Activated T-helper 9 cell treated with anti-CD3 and anti-CD28 coated beads, Interleukin-2, amount 50 U/mL, for 16 hours (primary cell): ENCODE measurements at regions not wholly inside any gene's neighbourhood (a gene's known extent, or its start where the extent isn't known, plus 50 kb on each side); places are given as distances from the start of the nearest gene placed in this dataset.
"Not testable (repeated sequence)": the region's sequence is repeated elsewhere in the genome, so short reads cannot be mapped to it uniquely, and the experiment has no call there.

Experiments
- DNase-seq: peaks from one replicate; pipeline ENCODE4 v3.0.0-alpha.2; 2020; ENCODE audit warnings: low read depth

- DNase-seq, result no peak
Measured at GRCh38 chr12:91885851-91886731, 259.6 kb downstream of the BTG1 start.

- DNase-seq, result no peak
Measured at GRCh38 chr12:91884230-91884629, 261.4 kb downstream of the BTG1 start.

GRCh38 chr12:91883811-91884210, 261.8 kb downstream of the BTG1 start:
- no peak for DNase-seq

- DNase-seq, result no peak
Measured at GRCh38 chr12:91882910-91883309, 262.7 kb downstream of the BTG1 start.

- DNase-seq, result no peak
Measured at GRCh38 chr12:91880528-91880927, 265.1 kb downstream of the BTG1 start.

DNA sequence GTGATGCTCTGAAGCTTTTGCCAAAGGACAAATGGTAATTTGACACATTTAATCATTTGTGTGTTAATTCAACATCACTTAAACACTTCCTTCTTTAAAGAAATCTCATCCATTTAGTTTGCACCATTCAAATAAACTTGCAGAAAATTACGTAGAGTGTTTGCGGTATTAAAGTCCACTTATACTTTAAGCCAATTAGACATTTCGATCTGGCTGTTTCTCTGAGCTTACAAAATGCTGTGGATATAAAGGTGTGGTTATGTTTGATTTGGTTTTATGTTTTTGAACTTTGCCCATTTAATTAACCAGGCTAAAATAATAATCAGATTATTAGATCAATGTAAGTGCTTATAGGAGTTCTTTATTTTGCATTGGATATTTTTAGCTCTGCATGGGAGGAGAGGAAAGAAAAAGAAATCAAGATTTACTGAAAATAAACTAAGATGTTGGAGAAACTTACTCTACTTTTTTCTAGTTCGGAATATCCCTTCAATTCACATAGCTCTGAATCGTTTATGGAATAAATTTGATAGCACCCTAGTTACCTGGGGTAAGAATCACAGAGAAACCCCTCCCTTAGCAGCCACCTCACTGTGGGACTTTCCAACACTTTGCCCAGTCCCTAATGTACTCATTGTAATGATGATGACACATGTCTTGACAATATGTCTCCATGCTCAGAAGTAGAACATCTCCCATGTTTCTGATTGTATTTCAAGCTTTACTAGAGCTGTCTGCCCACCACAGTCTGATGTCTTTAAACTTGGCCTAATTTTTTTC, 268.0 kb downstream of the BTG1 start:
- peak; percentile 33 for DNase-seq

DNA sequence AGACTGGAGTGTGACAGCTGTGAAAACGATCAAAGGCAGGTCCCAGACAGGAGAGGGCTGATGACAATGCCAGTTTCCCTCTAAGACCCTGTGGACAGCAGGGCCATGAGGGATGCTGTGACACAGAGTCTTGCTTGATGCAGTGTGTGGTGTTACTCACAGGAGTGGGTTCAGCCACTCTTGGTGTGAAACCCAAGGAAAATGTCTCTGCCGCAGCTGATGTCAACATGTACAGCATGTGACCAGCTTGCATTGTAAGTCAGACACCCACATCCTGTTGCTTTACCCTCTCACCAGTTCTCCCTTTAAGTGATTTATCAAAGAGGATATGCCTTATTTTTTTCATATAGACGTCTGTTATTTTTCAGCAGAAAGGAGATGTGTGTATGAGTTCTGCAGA, 268.6 kb downstream of the BTG1 start:
- DNase-seq, result peak; percentile 71

DNA sequence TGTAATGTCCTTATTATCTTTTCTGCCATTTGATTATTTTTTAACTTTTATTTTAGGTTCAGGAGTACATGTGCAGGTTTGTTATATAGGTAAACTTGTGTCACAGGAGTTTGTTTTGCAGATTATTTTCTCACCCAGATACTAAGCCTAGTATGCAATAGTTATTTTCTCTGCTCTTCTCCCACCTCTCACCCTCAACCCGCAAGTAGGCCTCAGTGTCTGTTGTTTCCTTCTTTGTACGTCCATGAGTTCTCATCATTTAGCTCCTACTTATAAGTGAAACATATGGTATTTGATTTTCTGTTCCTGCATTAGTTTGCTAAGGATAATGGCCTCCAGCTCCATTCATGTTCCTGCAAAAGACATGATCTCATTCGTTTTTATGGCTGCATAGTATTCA, 270.0 kb downstream of the BTG1 start:
- not testable (repeated sequence) for DNase-seq

- no peak for DNase-seq
Measured at GRCh38 chr12:91874086-91874865, 271.4 kb downstream of the BTG1 start.

- no peak for DNase-seq
Measured at GRCh38 chr12:91871751-91872150, 273.9 kb downstream of the BTG1 start.

DNA sequence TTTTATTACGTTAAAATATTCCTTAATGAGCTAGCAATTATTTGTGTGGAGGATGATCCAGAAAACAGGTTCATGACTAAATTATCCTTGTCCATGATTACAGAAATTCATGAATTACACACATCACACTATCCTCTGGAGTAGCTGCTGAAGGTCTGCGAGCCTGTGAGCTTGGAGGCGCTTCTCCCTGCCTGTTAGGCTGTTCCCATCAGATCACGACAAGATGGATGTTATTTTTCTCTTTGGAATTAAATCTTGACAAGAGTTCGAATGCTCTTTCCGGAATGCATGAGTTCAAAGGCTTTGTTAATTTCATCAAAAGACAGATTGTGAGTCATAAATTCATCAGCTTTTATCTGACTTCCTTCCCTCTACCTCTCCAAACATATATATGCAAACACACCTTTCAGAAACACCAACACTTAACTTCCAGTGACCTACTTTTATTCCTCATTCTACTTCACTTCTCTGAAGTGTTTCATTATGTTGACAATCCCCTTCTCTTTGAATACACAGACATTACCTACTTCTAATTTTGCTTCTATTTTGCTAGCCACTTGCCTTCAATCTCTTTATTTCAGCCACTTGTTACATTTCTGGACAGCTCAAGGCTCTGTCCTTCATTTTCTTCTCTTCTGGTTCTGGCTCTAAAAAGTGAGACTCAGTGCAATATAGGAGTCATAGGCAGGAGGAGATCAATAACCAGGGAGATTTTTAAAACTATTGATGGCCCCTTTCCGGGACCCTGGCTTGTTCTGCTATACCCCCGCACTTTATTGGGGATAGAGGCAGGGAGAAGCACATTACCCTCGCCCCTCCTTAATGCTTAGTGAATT, 274.6 kb downstream of the BTG1 start:
- DNase-seq, result no peak

- DNase-seq, result no peak
Measured at GRCh38 chr12:91868054-91868453, 277.6 kb downstream of the BTG1 start.

GRCh38 chr12:91866566-91866965, 279.1 kb downstream of the BTG1 start:
- no peak for DNase-seq

DNA sequence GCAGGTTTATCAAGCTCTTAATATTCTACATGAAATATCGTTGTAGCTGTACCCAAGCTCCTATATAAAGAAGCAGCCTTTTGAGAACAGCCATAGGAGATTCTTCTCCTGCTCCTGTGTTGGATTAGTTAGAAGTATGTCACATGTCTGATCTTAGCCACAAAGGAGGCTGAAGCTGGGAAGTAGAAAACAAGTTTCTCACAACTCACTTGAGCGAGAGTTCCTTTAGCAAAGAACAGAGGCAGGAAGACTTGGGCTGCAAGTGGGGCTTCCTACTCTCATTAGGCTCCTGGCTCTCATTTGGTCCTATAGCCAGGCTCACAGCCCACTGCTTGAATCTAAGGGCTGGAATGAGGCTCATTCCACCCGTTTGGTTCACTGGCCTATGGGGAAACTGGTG, 281.9 kb downstream of the BTG1 start:
- DNase-seq, result no peak

DNA sequence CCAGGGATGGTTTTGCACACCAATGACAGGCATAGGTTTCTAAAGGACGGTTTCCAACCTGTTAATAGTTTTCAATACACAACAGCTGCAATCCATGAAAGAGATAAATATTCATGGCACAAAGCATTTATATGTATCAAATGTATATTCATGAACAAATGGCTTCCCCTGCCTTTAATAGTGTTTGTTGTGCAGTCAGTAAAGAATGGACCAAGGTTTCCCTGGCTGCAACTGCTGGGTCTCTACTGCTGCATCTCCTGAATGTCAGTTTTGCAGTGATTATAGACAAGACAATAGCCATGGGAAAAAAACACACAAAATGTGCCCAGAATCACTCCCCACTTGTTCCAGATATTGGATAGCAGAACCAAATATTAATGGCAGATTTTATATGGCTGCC, 284.1 kb downstream of the BTG1 start:
- DNase-seq, result no peak

DNA sequence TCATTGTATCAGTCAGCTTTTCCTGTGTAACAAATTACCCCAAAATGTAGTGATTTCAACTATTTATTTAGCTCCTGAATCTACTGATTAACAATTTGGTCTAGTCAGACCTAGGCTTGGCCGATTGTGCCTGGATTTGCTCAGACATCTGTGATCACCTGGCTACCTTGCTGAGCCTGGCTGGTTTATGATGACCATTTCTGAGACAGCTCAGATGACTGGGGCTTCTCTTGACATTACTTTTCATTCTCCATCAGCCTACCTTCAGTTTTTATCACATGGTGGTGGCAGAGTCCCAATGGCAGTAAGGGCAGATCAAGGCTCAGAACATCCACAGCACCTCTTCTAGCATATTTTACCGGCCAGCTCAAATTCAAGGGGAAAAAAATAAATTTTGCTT, 286.3 kb downstream of the BTG1 start:
- DNase-seq, result no peak

DNA sequence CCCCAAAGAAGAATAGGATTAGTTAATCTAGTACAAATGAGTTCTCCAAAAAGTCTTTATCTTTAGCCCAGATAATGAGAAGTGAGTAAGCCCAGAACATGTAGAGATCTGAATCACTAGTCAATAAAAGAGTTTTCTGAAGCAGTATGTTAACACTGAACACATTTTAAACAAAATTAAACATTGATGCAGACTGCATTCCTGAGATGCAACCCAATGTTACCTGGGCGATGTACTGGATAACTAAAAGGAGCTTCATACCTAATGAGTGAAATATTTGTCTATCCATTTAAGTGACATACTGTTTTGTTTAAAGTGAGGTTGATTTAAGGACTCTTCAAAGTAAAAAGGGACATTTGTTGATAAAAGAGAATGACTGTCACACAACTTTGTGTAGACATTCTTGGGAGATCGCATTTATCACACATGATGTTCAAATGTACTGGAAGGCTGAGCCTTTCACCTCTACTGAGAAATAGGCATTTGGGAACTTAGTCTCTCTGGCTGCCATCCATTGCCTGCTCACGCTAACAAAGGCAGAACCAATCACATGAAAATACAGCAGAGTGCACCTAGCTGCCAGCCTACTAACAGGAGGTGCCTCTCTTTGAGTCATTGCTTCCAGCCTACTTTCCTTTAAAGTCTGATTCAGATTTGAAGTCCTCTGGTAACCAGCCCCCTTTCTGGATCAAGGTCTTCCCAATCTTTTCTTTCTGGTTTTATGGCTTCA, 287.7 kb downstream of the BTG1 start:
- no peak for DNase-seq

- DNase-seq, result no peak
Measured at GRCh38 chr12:91854725-91855124, 290.9 kb downstream of the BTG1 start.

- DNase-seq, result no peak
Measured at GRCh38 chr12:91853350-91854127, 292.1 kb downstream of the BTG1 start.

DNA sequence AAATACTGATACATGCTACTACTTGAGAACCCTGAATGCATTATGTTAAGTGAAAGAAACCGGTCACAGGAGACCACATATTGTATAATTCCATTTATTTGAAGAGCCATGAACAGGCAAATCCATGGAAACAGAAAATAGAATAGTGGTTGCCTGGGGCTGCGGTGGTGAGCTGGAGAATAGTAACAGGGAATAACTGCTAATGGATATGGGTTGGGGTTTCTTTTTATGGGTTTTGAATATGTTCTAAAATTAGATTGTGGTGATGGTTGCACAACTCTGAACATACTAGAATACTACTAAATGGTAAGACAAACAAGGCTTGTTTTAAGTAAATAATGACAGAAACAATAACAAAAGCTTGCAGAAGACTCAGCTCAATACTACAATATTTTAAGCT, 293.0 kb downstream of the BTG1 start:
- DNase-seq, result no peak
